Neural crest cell (in vitro differentiated cells): ENCODE measurements at regions not wholly inside any gene's neighbourhood (a gene's known extent, or its start where the extent isn't known, plus 50 kb on each side); places are given as distances from the start of the nearest gene placed in this dataset.

ENCODE experiments used
- DNase-seq: peaks from one replicate; pipeline ENCODE4 v3.0.0; 2021; ENCODE audit warnings: low read depth, mixed read lengths, low spot score
- H3K27ac Mint-ChIP-seq: one replicate; pipeline ENCODE4 v1.8.0; 2021; ENCODE audit warnings: mild to moderate bottlenecking, mixed read lengths; ENCODE audit not compliant: unreplicated experiment
- H3K27me3 Mint-ChIP-seq: 2 replicates; pipeline ENCODE4 v1.8.0; 2021; ENCODE audit warnings: low read depth, mild to moderate bottlenecking, mixed read lengths
- H3K36me3 Mint-ChIP-seq: 2 replicates; pipeline ENCODE4 v1.8.0; 2021; ENCODE audit warnings: low read depth, mild to moderate bottlenecking, mixed read lengths
- H3K4me1 Mint-ChIP-seq: 2 replicates; pipeline ENCODE4 v1.8.0; 2021; ENCODE audit warnings: mixed read lengths
- H3K4me3 Mint-ChIP-seq: one replicate; pipeline ENCODE4 v1.8.0; 2021; ENCODE audit warnings: mild to moderate bottlenecking, mixed read lengths
- H3K9me3 Mint-ChIP-seq: 2 replicates; pipeline ENCODE4 v1.8.0; 2021; ENCODE audit warnings: mixed read lengths
- TF ChIP-seq, protein P1 (sequence below): fragments of 200-600 bp; sonication (generic); conservative IDR thresholded peaks from 2 replicates; pipeline ENCODE4 v1.5.0; 2021; ENCODE audit warnings: antibody characterized with exemption, mild to moderate bottlenecking

DNA sequence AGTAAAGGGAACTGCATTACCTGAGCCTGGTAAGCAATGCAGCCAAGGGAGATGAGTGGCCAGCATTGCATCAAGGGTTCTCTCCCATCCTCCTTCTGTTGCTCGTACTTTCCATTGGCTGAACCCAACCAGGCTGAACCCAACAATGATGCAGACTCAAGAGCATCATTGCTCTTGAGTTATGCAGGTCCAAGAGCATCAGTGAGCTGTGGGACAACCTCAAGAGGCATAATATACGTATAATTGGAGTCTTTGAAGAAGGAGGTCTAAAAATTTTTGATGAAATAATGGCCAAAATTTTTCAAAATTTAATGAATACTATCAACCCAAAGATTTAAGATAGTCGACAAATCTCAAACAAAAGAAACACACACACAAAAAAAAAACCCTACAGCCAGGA is 213.0 kb downstream of the RNF152 start:
- TF ChIP-seq, protein P1, sequence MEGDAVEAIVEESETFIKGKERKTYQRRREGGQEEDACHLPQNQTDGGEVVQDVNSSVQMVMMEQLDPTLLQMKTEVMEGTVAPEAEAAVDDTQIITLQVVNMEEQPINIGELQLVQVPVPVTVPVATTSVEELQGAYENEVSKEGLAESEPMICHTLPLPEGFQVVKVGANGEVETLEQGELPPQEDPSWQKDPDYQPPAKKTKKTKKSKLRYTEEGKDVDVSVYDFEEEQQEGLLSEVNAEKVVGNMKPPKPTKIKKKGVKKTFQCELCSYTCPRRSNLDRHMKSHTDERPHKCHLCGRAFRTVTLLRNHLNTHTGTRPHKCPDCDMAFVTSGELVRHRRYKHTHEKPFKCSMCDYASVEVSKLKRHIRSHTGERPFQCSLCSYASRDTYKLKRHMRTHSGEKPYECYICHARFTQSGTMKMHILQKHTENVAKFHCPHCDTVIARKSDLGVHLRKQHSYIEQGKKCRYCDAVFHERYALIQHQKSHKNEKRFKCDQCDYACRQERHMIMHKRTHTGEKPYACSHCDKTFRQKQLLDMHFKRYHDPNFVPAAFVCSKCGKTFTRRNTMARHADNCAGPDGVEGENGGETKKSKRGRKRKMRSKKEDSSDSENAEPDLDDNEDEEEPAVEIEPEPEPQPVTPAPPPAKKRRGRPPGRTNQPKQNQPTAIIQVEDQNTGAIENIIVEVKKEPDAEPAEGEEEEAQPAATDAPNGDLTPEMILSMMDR, result no peak
- Mint-ChIP-seq H3K27ac (no peak overlapping the region), H3K36me3 (peaks cover 11% of the 10 kb centered on the region), H3K4me3 (no peak overlapping the region), H3K27me3 (no peaks in the 10 kb centered on the region), H3K9me3 (peaks cover 16% of the 10 kb centered on the region), H3K4me1 (no peaks in the 10 kb centered on the region)
- DNase-seq, result no peak

GRCh38 chr18:61677435-61677970 is 215.3 kb downstream of the RNF152 start:
- no peaks in the 10 kb centered on the region for H3K4me1 Mint-ChIP-seq
- TF ChIP-seq, protein P1, result no peak
- H3K4me3 Mint-ChIP-seq, result no peak overlapping the region
- H3K36me3 Mint-ChIP-seq, result peaks cover 11% of the 10 kb centered on the region
- no peak overlapping the region for H3K27ac Mint-ChIP-seq
- no peaks in the 10 kb centered on the region for H3K27me3 Mint-ChIP-seq
- no peak for DNase-seq
- peaks cover 16% of the 10 kb centered on the region for H3K9me3 Mint-ChIP-seq

- peaks cover 11% of the 10 kb centered on the region for H3K36me3 Mint-ChIP-seq
- H3K4me1 Mint-ChIP-seq, result no peaks in the 10 kb centered on the region
- H3K4me3 Mint-ChIP-seq, result no peak overlapping the region
- peaks cover 16% of the 10 kb centered on the region for H3K9me3 Mint-ChIP-seq
- H3K27ac Mint-ChIP-seq, result no peak overlapping the region
- no peak for DNase-seq
- TF ChIP-seq, protein P1, result no peak
- no peaks in the 10 kb centered on the region for H3K27me3 Mint-ChIP-seq
These were observed 215.9 kb downstream of the RNF152 start for GRCh38 chr18:61676773-61677434.

DNA sequence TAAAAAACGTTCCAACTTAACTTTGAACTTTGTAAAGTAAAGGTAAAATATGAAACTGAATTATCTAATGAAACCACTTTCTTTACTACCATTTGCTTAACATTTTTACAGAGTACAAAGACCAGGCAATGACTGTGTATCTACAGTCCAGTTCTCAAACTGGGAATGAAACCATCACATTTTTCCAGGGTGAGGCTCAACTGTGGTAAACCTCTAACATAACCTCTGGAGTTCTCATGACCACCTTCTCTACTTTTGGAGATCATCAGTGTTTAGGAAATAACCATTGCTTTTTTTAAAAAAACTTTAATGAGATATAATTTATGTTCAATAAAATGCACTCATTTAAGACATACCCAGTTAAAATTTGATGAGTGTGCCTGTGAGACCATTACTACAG is 223.5 kb downstream of the RNF152 start:
- Mint-ChIP-seq H3K36me3 (no peaks in the 10 kb centered on the region), H3K27ac (no peak overlapping the region), H3K9me3 (peaks cover 2% of the 10 kb centered on the region), H3K4me3 (no peak overlapping the region), H3K4me1 (no peaks in the 10 kb centered on the region), H3K27me3 (no peaks in the 10 kb centered on the region)
- TF ChIP-seq, protein P1, result no peak
- no peak for DNase-seq

GRCh38 chr18:61666876-61667590 is 225.8 kb downstream of the RNF152 start:
- Mint-ChIP-seq H3K36me3 (no peaks in the 10 kb centered on the region), H3K27me3 (no peaks in the 10 kb centered on the region), H3K27ac (no peak overlapping the region), H3K9me3 (peaks cover 4% of the 10 kb centered on the region), H3K4me3 (no peak overlapping the region), H3K4me1 (no peaks in the 10 kb centered on the region)
- DNase-seq, result no peak
- TF ChIP-seq, protein P1, result no peak
